ENCODE measurements at regions not wholly inside any gene's neighbourhood (a gene's known extent, or its start where the extent isn't known, plus 50 kb on each side); places are given as distances from the start of the nearest gene placed in this dataset.

- H3K36me3 ChIP-seq (ENCODE audit: control insufficient read depth, low read length): no peaks in the 10 kb centered on the region
- no peaks in the 10 kb centered on the region for H3F3A ChIP-seq (ENCODE audit: control insufficient read depth, insufficient read depth)
- no peaks in the 10 kb centered on the region for H3K9me3 ChIP-seq (ENCODE audit: control insufficient read depth, insufficient read depth, low read length)
- no peaks in the 10 kb centered on the region for H3K27me3 ChIP-seq (ENCODE audit: control insufficient read depth, low read length)
- H3K4me2 ChIP-seq (ENCODE audit: low read length): no peak overlapping the region
- H3K27ac ChIP-seq (ENCODE audit: low read depth, low read length): no peak overlapping the region
- no peaks in the 10 kb centered on the region for H3K9me2 ChIP-seq (replicated peaks; ENCODE audit: control insufficient read depth, low read length)
- H4K20me1 ChIP-seq (ENCODE audit: control insufficient read depth, insufficient read depth, low read depth, low read length): no peaks in the 10 kb centered on the region
- H3K4me3 ChIP-seq (ENCODE audit: low read length): no peak overlapping the region
- H3K79me2 ChIP-seq (ENCODE audit: control insufficient read depth, low read length): no peaks in the 10 kb centered on the region
- H3K4me1 ChIP-seq (ENCODE audit: control insufficient read depth, low read length): no peaks in the 10 kb centered on the region
- TF ChIP-seq CTCF (IDR thresholded peaks at IDR 0.05; ENCODE audit: low read depth, low read length, poor library complexity, severe bottlenecking): no peak
- TF ChIP-seq EZH2phosphoT487 (IDR thresholded peaks at IDR 0.05; ENCODE audit: borderline replicate concordance, low read length): no peak
These were observed 466.9 kb downstream of the FAT4 start for GRCh38 chr4:125781651-125782050.

- no peaks in the 10 kb centered on the region for H3K4me1 ChIP-seq (ENCODE audit: control insufficient read depth, low read length)
- no peak overlapping the region for H3K4me2 ChIP-seq (ENCODE audit: low read length)
- TF ChIP-seq CTCF (IDR thresholded peaks at IDR 0.05; ENCODE audit: low read depth, low read length, poor library complexity, severe bottlenecking) (no peak), EZH2phosphoT487 (IDR thresholded peaks at IDR 0.05; ENCODE audit: borderline replicate concordance, low read length) (no peak)
These were observed 470.0 kb downstream of the FAT4 start for GRCh38 chr4:125784741-125785140.

GRCh38 chr4:125787707-125788106, 473.0 kb downstream of the FAT4 start:
- TF ChIP-seq EZH2phosphoT487 (IDR thresholded peaks at IDR 0.05; ENCODE audit: borderline replicate concordance, low read length) (no peak), CTCF (IDR thresholded peaks at IDR 0.05; ENCODE audit: low read depth, low read length, poor library complexity, severe bottlenecking) (no peak)

More at GRCh38 chr4:125784741-125785140, 470.0 kb downstream of the FAT4 start:
- Histone ChIP-seq H3K9me2 (replicated peaks; ENCODE audit: control insufficient read depth, low read length) (no peaks in the 10 kb centered on the region), H3K27ac (ENCODE audit: low read depth, low read length) (no peak overlapping the region), H3K36me3 (ENCODE audit: control insufficient read depth, low read length) (no peaks in the 10 kb centered on the region), H4K20me1 (ENCODE audit: control insufficient read depth, insufficient read depth, low read depth, low read length) (no peaks in the 10 kb centered on the region), H3K4me3 (ENCODE audit: low read length) (no peak overlapping the region), H3K9me3 (ENCODE audit: control insufficient read depth, insufficient read depth, low read length) (no peaks in the 10 kb centered on the region), H3K27me3 (ENCODE audit: control insufficient read depth, low read length) (no peaks in the 10 kb centered on the region), H3K79me2 (ENCODE audit: control insufficient read depth, low read length) (no peaks in the 10 kb centered on the region), H3F3A (ENCODE audit: control insufficient read depth, insufficient read depth) (no peaks in the 10 kb centered on the region)

GRCh38 chr4:125789023-125789422, 474.3 kb downstream of the FAT4 start:
- no peaks in the 10 kb centered on the region for H4K20me1 ChIP-seq (ENCODE audit: control insufficient read depth, insufficient read depth, low read depth, low read length)
- no peaks in the 10 kb centered on the region for H3K9me3 ChIP-seq (ENCODE audit: control insufficient read depth, insufficient read depth, low read length)
- no peaks in the 10 kb centered on the region for H3K9me2 ChIP-seq (replicated peaks; ENCODE audit: control insufficient read depth, low read length)
- no peaks in the 10 kb centered on the region for H3K4me1 ChIP-seq (ENCODE audit: control insufficient read depth, low read length)
- no peak overlapping the region for H3K4me3 ChIP-seq (ENCODE audit: low read length)
- no peak overlapping the region for H3K27ac ChIP-seq (ENCODE audit: low read depth, low read length)
- H3K79me2 ChIP-seq (ENCODE audit: control insufficient read depth, low read length): no peaks in the 10 kb centered on the region
- no peaks in the 10 kb centered on the region for H3K36me3 ChIP-seq (ENCODE audit: control insufficient read depth, low read length)
- H3K27me3 ChIP-seq (ENCODE audit: control insufficient read depth, low read length): no peaks in the 10 kb centered on the region
- no peaks in the 10 kb centered on the region for H3F3A ChIP-seq (ENCODE audit: control insufficient read depth, insufficient read depth)
- no peak for TF ChIP-seq CTCF (IDR thresholded peaks at IDR 0.05; ENCODE audit: low read depth, low read length, poor library complexity, severe bottlenecking)
- no peak for TF ChIP-seq EZH2phosphoT487 (IDR thresholded peaks at IDR 0.05; ENCODE audit: borderline replicate concordance, low read length)
- no peak overlapping the region for H3K4me2 ChIP-seq (ENCODE audit: low read length)

More at GRCh38 chr4:125787707-125788106, 473.0 kb downstream of the FAT4 start:
- H3K27ac ChIP-seq (ENCODE audit: low read depth, low read length): no peak overlapping the region
- no peaks in the 10 kb centered on the region for H3K27me3 ChIP-seq (ENCODE audit: control insufficient read depth, low read length)
- H3F3A ChIP-seq (ENCODE audit: control insufficient read depth, insufficient read depth): no peaks in the 10 kb centered on the region
- H3K4me1 ChIP-seq (ENCODE audit: control insufficient read depth, low read length): no peaks in the 10 kb centered on the region
- no peak overlapping the region for H3K4me2 ChIP-seq (ENCODE audit: low read length)
- no peaks in the 10 kb centered on the region for H3K36me3 ChIP-seq (ENCODE audit: control insufficient read depth, low read length)
- H4K20me1 ChIP-seq (ENCODE audit: control insufficient read depth, insufficient read depth, low read depth, low read length): no peaks in the 10 kb centered on the region
- H3K9me2 ChIP-seq (replicated peaks; ENCODE audit: control insufficient read depth, low read length): no peaks in the 10 kb centered on the region
- H3K79me2 ChIP-seq (ENCODE audit: control insufficient read depth, low read length): no peaks in the 10 kb centered on the region
- H3K9me3 ChIP-seq (ENCODE audit: control insufficient read depth, insufficient read depth, low read length): no peaks in the 10 kb centered on the region
- H3K4me3 ChIP-seq (ENCODE audit: low read length): no peak overlapping the region
